ENCODE measurements at regions not wholly inside any gene's neighbourhood (a gene's known extent, or its start where the extent isn't known, plus 50 kb on each side); places are given as distances from the start of the nearest gene placed in this dataset.

DNA sequence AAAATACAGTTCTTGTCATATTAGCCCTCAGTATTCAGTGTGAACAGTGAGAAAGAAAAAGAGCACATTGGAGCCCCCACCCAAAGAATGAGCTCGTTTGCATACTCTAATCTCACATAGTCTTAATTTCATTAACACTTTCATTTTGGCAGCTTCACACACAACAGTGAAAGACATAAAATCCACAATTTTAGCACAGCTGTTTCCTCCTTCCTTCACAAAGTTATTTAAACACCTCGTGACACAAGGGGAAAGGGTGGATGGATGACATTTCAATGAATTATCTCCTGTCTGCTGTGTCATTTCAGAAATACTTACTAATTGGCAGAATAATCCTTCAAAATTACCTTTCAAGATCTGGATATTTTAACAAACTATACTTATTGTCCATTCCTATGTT, 299.3 kb downstream of the KCNJ2 start:
- no peaks in the 10 kb centered on the region for H3K36me3 Mint-ChIP-seq
- peaks cover 12% of the 10 kb centered on the region for H3K4me1 Mint-ChIP-seq
- no peak for DNase-seq (ENCODE audit: low spot score in 2 of 2, unreplicated experiment in 2 of 2)
- no peak overlapping the region for H3K4me3 Mint-ChIP-seq
- no peaks in the 10 kb centered on the region for H3K9me3 Mint-ChIP-seq
- H3K27me3 Mint-ChIP-seq (ENCODE audit: low read depth): no peaks in the 10 kb centered on the region
- TF ChIP-seq CTCF (IDR thresholded peaks at IDR 0.05; ENCODE audit: unreplicated experiment): no peak
- H3K27ac Mint-ChIP-seq: no peak overlapping the region

GRCh38 chr17:70473049-70473448, 303.7 kb downstream of the KCNJ2 start:
- H3K27me3 Mint-ChIP-seq (ENCODE audit: low read depth): no peaks in the 10 kb centered on the region
- H3K27ac Mint-ChIP-seq: no peak overlapping the region
- no peak for DNase-seq (ENCODE audit: low spot score in 2 of 2, unreplicated experiment in 2 of 2)
- peaks cover 12% of the 10 kb centered on the region for H3K9me3 Mint-ChIP-seq
- no peak overlapping the region for H3K4me3 Mint-ChIP-seq
- H3K36me3 Mint-ChIP-seq: no peaks in the 10 kb centered on the region
- peaks cover 12% of the 10 kb centered on the region for H3K4me1 Mint-ChIP-seq
- TF ChIP-seq CTCF (IDR thresholded peaks at IDR 0.05; ENCODE audit: unreplicated experiment): no peak

- no peaks in the 10 kb centered on the region for H3K36me3 Mint-ChIP-seq
- H3K9me3 Mint-ChIP-seq: peaks cover 12% of the 10 kb centered on the region
- peaks cover 8% of the 10 kb centered on the region for H3K4me1 Mint-ChIP-seq
- H3K27ac Mint-ChIP-seq: no peak overlapping the region
- no peak overlapping the region for H3K4me3 Mint-ChIP-seq
- DNase-seq (ENCODE audit: low spot score in 2 of 2, unreplicated experiment in 2 of 2): no peak
- H3K27me3 Mint-ChIP-seq (ENCODE audit: low read depth): no peaks in the 10 kb centered on the region
- TF ChIP-seq CTCF (IDR thresholded peaks at IDR 0.05; ENCODE audit: unreplicated experiment): no peak
These were observed 307.0 kb downstream of the KCNJ2 start for GRCh38 chr17:70476368-70476767.

- DNase-seq (ENCODE audit: low spot score in 2 of 2, unreplicated experiment in 2 of 2): no peak
- Mint-ChIP-seq H3K27ac (no peak overlapping the region), H3K4me3 (no peak overlapping the region), H3K36me3 (peaks cover 5% of the 10 kb centered on the region), H3K27me3 (ENCODE audit: low read depth) (no peaks in the 10 kb centered on the region), H3K9me3 (peaks cover 18% of the 10 kb centered on the region), H3K4me1 (peaks cover 8% of the 10 kb centered on the region)
- TF ChIP-seq CTCF (IDR thresholded peaks at IDR 0.05; ENCODE audit: unreplicated experiment): no peak
These were observed 309.6 kb downstream of the KCNJ2 start for GRCh38 chr17:70478902-70479301.

- peaks cover 12% of the 10 kb centered on the region for H3K9me3 Mint-ChIP-seq
These were observed 310.4 kb downstream of the KCNJ2 start for GRCh38 chr17:70479779-70480178.

More at GRCh38 chr17:70479779-70480178, 310.4 kb downstream of the KCNJ2 start:
- no peak for TF ChIP-seq CTCF (IDR thresholded peaks at IDR 0.05; ENCODE audit: unreplicated experiment)
- Mint-ChIP-seq H3K4me1 (peaks cover 8% of the 10 kb centered on the region), H3K4me3 (no peak overlapping the region), H3K27ac (no peak overlapping the region), H3K27me3 (ENCODE audit: low read depth) (no peaks in the 10 kb centered on the region), H3K36me3 (peaks cover 5% of the 10 kb centered on the region)
- no peak for DNase-seq (ENCODE audit: low spot score in 2 of 2, unreplicated experiment in 2 of 2)
